DMS79 (cell line): ENCODE measurements at regions not wholly inside any gene's neighbourhood (a gene's known extent, or its start where the extent isn't known, plus 50 kb on each side); places are given as distances from the start of the nearest gene placed in this dataset.

Experiments used
- DNase-seq: peaks from one replicate; lab custom pipeline; 2025; lab: John Stamatoyannopoulos, UW

- no peak for DNase-seq
These were observed 140.9 kb downstream of the CXCL12 start for GRCh38 chr10:44243851-44244510.

GRCh38 chr10:44242826-44243225, 142.1 kb downstream of the CXCL12 start:
- no peak for DNase-seq

- no peak for DNase-seq
These were observed 142.8 kb downstream of the CXCL12 start for GRCh38 chr10:44242091-44242490.

GRCh38 chr10:44240584-44241205, 144.2 kb downstream of the CXCL12 start:
- no peak for DNase-seq

- DNase-seq, result no peak
These were observed 146.7 kb downstream of the CXCL12 start for GRCh38 chr10:44238212-44238611.

- DNase-seq, result no peak
These were observed 147.4 kb downstream of the CXCL12 start for GRCh38 chr10:44237364-44238049.

- no peak for DNase-seq
These were observed 149.5 kb downstream of the CXCL12 start for GRCh38 chr10:44235363-44235762.

- no peak for DNase-seq
These were observed 150.4 kb downstream of the CXCL12 start for GRCh38 chr10:44234483-44234875.

- no peak for DNase-seq
These were observed 151.1 kb downstream of the CXCL12 start for GRCh38 chr10:44233561-44234482.

- DNase-seq, result no peak
These were observed 167.6 kb downstream of the CXCL12 start for GRCh38 chr10:44217274-44217820.

- no peak for DNase-seq
These were observed 168.8 kb downstream of the CXCL12 start for GRCh38 chr10:44216073-44216472.

GRCh38 chr10:44209811-44210210, 175.1 kb downstream of the CXCL12 start:
- no peak for DNase-seq

- DNase-seq, result no peak
These were observed 177.7 kb downstream of the CXCL12 start for GRCh38 chr10:44207160-44207559.

- peak; percentile 6 for DNase-seq
These were observed 178.6 kb downstream of the CXCL12 start for GRCh38 chr10:44206127-44206818.

- no peak for DNase-seq
These were observed 179.8 kb downstream of the CXCL12 start for GRCh38 chr10:44205067-44205466.

- no peak for DNase-seq
These were observed 181.4 kb downstream of the CXCL12 start for GRCh38 chr10:44203535-44203934.

- DNase-seq, result no peak
These were observed 181.9 kb downstream of the CXCL12 start for GRCh38 chr10:44202952-44203351.

- DNase-seq, result no peak
These were observed 183.2 kb downstream of the CXCL12 start for GRCh38 chr10:44201656-44202055.

GRCh38 chr10:44201011-44201410, 183.9 kb downstream of the CXCL12 start:
- no peak for DNase-seq

- no peak for DNase-seq
These were observed 184.8 kb downstream of the CXCL12 start for GRCh38 chr10:44199991-44200655.

GRCh38 chr10:44199267-44199666, 185.6 kb downstream of the CXCL12 start:
- DNase-seq, result no peak
